ENCODE measurements at regions not wholly inside any gene's neighbourhood (a gene's known extent, or its start where the extent isn't known, plus 50 kb on each side); places are given as distances from the start of the nearest gene placed in this dataset.

DNA sequence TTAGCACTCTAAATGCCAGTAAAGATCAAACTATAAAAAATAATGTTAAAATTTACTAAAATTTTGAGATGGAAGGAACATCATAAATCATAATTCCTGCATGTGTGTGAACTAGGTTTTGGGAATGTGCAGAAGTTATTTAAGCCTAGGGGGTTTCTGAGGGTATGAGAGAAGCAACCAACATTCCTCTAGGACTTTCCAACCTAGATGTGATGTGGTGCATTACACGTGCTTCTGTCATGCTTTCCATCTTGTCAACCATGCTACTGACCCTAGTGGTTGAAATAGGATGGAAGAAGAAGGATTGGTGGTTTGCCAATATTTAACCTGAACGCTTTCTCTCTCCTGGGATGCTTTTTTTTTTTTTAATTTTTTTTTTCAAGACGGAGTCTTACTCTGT, 209.3 kb downstream of the AEBP2 start:
- no peaks in the 10 kb centered on the region for H3K4me1 ChIP-seq (ENCODE audit: control insufficient read depth in 4 of 4, insufficient read depth in 4 of 4, low read length in 3 of 4)
- no peaks in the 10 kb centered on the region for H3K27me3 ChIP-seq (ENCODE audit: control insufficient read depth in 4 of 4, insufficient read depth in 4 of 4, low read length in 3 of 4)
- WGBS, result 90% methylated on average over 3 of the region's 3 CpGs

DNA sequence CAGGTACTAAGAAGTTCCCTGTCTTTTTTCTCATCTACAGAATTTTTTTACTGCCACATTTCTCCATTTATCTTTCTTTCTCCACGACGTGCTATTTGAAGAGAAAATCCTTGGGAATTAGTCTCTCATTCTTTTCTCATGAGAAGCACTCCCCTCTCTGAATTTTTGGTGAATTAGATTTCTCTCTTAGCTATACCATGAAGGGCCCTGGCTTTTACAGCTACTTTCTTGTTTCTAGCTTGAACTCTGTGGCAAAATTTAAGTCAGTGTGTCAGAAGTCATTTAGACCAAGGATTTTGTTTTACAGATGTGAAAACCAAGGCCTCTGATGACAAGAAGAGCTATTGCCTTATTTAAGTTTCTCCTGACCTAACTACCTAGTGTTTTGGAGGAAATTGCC, 213.1 kb downstream of the AEBP2 start:
- Histone ChIP-seq H3K27me3 (ENCODE audit: control insufficient read depth in 4 of 4, insufficient read depth in 4 of 4, low read length in 3 of 4) (no peaks in the 10 kb centered on the region), H3K9me3 (ENCODE audit: control insufficient read depth in 4 of 4, low read length in 3 of 4) (no peaks in the 10 kb centered on the region), H3K9ac (ENCODE audit: low read depth in 1 of 2, low read length in 2 of 2) (no peak overlapping the region), H3K36me3 (ENCODE audit: control insufficient read depth in 4 of 4, insufficient read depth in 3 of 4, low read depth in 1 of 4, low read length in 3 of 4) (no peaks in the 10 kb centered on the region), H3K4me1 (ENCODE audit: control insufficient read depth in 4 of 4, insufficient read depth in 4 of 4, low read length in 3 of 4) (no peaks in the 10 kb centered on the region), H3K27ac (ENCODE audit: low read depth in 1 of 2, low read length in 2 of 2) (no peak overlapping the region), H3K4me3 (ENCODE audit: low read depth in 1 of 3, low read length in 3 of 3) (no peak overlapping the region)
- TF ChIP-seq HNF4A (conservative IDR thresholded peaks at IDR 0.05) (no peak), GABPA (IDR thresholded peaks at IDR 0.05 in 1 of 2, conservative IDR thresholded peaks at IDR 0.05 in 1 of 2) (no peak)
- WGBS, result 65% methylated on average over 2 of the region's 2 CpGs
- DNase-seq (ENCODE audit: low spot score), result no peak

More for the DNA sequence above, 209.3 kb downstream of the AEBP2 start:
- no peak for TF ChIP-seq TAF1 (conservative IDR thresholded peaks at IDR 0.05)
- no peak for DNase-seq (ENCODE audit: low spot score)
- Histone ChIP-seq H3K36me3 (ENCODE audit: control insufficient read depth in 4 of 4, insufficient read depth in 3 of 4, low read depth in 1 of 4, low read length in 3 of 4) (no peaks in the 10 kb centered on the region), H3K27ac (ENCODE audit: low read depth in 1 of 2, low read length in 2 of 2) (no peak overlapping the region), H3K9me3 (ENCODE audit: control insufficient read depth in 4 of 4, low read length in 3 of 4) (no peaks in the 10 kb centered on the region), H3K9ac (ENCODE audit: low read depth in 1 of 2, low read length in 2 of 2) (no peak overlapping the region), H3K4me3 (ENCODE audit: low read depth in 1 of 3, low read length in 3 of 3) (no peak overlapping the region)

DNA sequence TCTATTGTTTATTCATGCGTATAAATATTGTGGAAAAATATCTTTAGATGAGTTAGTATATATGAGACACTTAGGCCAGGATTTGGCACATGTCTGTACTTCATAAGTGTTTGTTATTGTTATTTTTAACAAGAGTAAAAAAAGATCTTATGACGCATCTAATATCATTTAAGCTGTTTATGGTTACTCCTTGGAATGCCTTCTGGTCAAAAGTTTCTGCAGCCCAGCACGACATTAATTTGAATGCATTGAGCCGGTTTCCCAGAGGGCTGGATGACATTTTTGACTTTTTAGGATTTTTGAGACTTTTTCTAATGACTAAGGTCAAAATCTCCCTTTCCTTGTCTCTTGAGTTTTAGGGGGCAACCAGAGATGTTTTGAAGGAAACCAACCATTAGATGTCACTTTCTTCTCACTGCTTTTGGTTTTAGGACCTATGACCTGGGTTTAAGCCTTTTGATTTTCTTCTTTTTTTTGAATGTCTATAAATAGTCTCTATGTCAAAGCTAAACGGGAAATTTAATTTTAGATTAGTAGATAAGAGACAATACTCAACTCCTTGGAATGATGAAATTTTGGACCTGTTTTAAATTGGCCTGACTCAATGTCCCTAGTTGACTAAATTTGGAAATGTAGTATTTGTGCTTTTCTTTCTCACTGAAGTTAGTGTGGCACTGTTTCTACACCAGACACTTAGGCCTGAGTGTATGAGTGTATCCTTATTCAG, 215.5 kb downstream of the AEBP2 start:
- no peak for DNase-seq (ENCODE audit: low spot score)
- Histone ChIP-seq H3K4me1 (ENCODE audit: control insufficient read depth in 4 of 4, insufficient read depth in 4 of 4, low read length in 3 of 4) (no peaks in the 10 kb centered on the region), H3K9ac (ENCODE audit: low read depth in 1 of 2, low read length in 2 of 2) (no peak overlapping the region), H3K4me3 (ENCODE audit: low read depth in 1 of 3, low read length in 3 of 3) (no peak overlapping the region), H3K27me3 (ENCODE audit: control insufficient read depth in 4 of 4, insufficient read depth in 4 of 4, low read length in 3 of 4) (no peaks in the 10 kb centered on the region), H3K9me3 (ENCODE audit: control insufficient read depth in 4 of 4, low read length in 3 of 4) (no peaks in the 10 kb centered on the region), H3K27ac (ENCODE audit: low read depth in 1 of 2, low read length in 2 of 2) (no peak overlapping the region), H3K36me3 (ENCODE audit: control insufficient read depth in 4 of 4, insufficient read depth in 3 of 4, low read depth in 1 of 4, low read length in 3 of 4) (no peaks in the 10 kb centered on the region)
- 83% methylated on average over 5 of the region's 5 CpGs for WGBS
- TF ChIP-seq, protein P1, sequence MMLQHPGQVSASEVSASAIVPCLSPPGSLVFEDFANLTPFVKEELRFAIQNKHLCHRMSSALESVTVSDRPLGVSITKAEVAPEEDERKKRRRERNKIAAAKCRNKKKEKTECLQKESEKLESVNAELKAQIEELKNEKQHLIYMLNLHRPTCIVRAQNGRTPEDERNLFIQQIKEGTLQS (IDR thresholded peaks at IDR 0.05), result no peak
- no peak for TF ChIP-seq EGR1 (IDR thresholded peaks at IDR 0.05; ENCODE audit: low read depth in 2 of 2)
- TF ChIP-seq SP1 (IDR thresholded peaks at IDR 0.05), result no peak
- peak; percentile 9 for TF ChIP-seq NR2F2 (IDR thresholded peaks at IDR 0.05)

DNA sequence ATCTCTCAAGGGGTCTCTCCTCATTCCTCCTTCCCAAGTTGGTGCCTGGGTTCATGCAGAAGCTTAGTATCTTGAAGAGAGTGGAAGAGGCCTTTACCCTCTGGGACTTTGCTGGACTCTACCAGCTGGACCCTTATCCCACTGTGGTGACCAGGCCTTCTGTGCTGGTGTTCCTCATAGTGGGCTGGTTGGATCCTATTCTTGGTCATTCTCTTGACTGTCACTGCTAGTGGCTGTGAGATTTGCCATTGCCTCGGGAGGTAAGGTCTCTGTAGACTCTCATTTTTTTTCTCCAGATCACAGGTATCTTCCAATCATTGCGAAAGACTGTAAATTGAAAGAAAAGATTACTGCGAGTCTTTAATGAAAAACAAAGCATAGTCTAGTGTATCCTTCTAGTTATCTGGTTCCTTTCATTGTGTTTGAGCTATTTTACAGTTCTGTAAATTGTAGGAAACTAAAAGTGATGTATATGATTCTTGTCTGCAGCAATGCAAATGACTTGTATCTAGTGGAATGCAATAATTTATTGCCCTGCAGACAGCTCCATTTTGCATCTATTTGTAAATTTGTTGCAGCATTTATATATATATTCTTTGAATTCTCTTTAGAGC, 217.9 kb downstream of the AEBP2 start:
- H3K4me1 ChIP-seq (ENCODE audit: control insufficient read depth in 4 of 4, insufficient read depth in 4 of 4, low read length in 3 of 4), result no peaks in the 10 kb centered on the region
- H3K9ac ChIP-seq (ENCODE audit: low read depth in 1 of 2, low read length in 2 of 2), result no peak overlapping the region
- TF ChIP-seq GABPA (IDR thresholded peaks at IDR 0.05 in 1 of 2, conservative IDR thresholded peaks at IDR 0.05 in 1 of 2), result no peak
- no peak for TF ChIP-seq RXRA (IDR thresholded peaks at IDR 0.05)
- TF ChIP-seq FOXA1 (IDR thresholded peaks at IDR 0.05), result no peak
- TF ChIP-seq, protein P2, sequence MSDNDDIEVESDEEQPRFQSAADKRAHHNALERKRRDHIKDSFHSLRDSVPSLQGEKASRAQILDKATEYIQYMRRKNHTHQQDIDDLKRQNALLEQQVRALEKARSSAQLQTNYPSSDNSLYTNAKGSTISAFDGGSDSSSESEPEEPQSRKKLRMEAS (IDR thresholded peaks at IDR 0.05), result no peak
- TF ChIP-seq RAD21 (IDR thresholded peaks at IDR 0.05), result no peak
- H3K9me3 ChIP-seq (ENCODE audit: control insufficient read depth in 4 of 4, low read length in 3 of 4), result no peaks in the 10 kb centered on the region
- no peaks in the 10 kb centered on the region for H3K36me3 ChIP-seq (ENCODE audit: control insufficient read depth in 4 of 4, insufficient read depth in 3 of 4, low read depth in 1 of 4, low read length in 3 of 4)
- no peak overlapping the region for H3K4me3 ChIP-seq (ENCODE audit: low read depth in 1 of 3, low read length in 3 of 3)
- WGBS, result 94% methylated on average over 3 of the region's 3 CpGs
- DNase-seq (ENCODE audit: low spot score), result no peak
- H3K27ac ChIP-seq (ENCODE audit: low read depth in 1 of 2, low read length in 2 of 2), result no peak overlapping the region
- no peaks in the 10 kb centered on the region for H3K27me3 ChIP-seq (ENCODE audit: control insufficient read depth in 4 of 4, insufficient read depth in 4 of 4, low read length in 3 of 4)
